CD4-positive, alpha-beta T cell treated with Interleukin-4 for 4 hours (primary cell): ENCODE measurements at regions not wholly inside any gene's neighbourhood (a gene's known extent, or its start where the extent isn't known, plus 50 kb on each side); places are given as distances from the start of the nearest gene placed in this dataset.
"Not testable (repeated sequence)": the region's sequence is repeated elsewhere in the genome, so short reads cannot be mapped to it uniquely, and the experiment has no call there.

Source experiments
- DNase-seq: peaks from one replicate; pipeline ENCODE4 v3.0.0-alpha.2; 2020

DNA sequence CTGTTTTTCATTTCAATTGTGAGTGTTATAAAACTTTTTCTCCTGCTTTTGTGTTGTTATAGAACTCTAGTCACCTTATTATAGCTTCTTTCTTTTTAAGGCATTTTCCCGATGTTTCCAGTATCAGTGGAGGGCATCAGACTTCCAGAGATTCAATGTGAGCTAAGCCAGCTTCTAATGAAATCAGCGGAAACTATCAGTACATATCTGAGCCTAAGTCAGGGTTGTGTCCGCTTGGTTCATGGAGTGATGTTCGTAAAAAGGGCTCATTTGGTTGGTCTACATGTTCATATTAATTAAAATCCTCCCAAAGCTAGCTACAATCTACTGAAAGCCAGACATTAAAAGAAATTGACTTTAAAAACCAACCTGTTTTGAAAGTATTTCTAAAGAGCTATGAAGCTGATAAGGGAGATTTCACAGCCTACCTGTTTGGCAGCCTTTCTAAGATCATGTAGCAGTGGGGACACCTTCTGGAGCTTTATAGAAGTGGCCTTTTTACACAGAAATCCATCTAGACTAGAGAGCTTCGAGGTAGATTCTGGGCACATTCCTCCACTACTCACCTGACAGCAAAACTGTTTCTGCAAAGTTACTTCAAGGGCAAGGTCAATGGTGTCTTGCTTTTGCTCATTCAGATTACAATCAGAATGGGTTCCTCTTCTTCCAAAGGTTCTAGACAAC is 227.1 kb upstream of the NBPF12 start:
- DNase-seq = peak; percentile 13

DNA sequence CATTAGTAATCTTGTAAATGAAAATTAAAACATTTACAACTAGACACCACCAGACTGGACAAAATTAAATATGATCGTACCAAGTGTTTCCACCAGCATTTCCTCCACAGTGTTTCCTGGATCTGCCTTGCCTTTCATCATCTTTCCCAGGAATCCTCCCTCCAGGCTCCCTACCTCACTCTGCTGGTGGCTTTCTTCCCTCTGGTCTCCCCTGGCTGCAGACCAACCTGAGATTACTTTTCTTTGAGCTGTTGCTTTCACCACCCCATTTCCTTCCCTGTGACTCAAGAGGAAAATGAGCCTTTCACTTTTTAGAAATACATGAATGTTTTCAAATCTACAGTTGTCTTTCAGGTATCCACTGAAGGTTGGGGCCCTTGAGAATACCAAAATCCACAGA is 228.8 kb upstream of the NBPF12 start:
- not testable (repeated sequence) for DNase-seq

DNA sequence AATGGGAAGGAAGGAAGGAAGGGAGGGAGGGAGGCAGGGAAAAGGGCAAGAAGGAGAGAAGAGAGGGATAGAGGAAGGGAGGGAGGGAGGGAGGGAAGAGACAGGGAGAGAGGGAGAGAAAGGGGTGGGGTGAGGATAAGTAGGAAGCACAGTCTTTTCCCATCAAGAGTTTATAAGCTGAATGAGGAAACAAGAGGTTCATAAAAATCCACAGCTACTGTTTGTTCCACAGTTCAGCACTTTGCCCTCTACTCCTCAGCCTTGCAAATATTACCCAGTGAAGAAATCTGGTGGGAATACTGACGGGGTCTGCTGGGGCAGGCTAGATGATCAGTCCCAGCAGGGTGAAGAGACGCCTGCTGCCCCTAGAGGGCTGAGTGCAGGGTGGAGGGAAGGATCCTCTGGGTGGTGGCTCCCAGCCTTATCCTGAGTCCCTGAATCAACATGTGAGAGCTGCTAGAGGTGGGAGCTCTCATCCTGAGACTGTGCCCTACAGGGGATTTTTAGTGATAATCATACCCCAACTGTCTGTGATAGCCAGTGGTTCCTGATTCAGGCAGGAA is 233.9 kb upstream of the NBPF12 start:
- not testable (repeated sequence) for DNase-seq

DNA sequence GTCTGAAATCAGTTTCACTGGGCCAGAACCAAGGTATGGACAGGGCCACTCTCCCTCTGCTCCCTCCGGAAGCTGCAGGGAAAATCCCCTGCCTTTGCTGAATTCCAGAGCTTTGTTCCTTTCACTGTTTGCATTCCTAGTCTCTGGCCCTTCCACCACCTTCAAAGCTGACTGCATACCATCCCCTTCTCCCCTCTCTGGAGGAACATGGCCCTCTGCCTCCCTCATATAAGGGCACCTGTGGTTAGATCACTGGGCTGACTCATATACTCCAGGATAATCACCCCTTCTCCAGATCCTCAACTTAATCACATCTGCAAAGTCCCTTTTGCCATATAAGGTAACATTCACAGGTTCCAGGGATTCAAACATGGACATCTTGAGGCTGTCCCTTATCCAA is 236.8 kb upstream of the NBPF12 start:
- DNase-seq = not testable (repeated sequence)

DNA sequence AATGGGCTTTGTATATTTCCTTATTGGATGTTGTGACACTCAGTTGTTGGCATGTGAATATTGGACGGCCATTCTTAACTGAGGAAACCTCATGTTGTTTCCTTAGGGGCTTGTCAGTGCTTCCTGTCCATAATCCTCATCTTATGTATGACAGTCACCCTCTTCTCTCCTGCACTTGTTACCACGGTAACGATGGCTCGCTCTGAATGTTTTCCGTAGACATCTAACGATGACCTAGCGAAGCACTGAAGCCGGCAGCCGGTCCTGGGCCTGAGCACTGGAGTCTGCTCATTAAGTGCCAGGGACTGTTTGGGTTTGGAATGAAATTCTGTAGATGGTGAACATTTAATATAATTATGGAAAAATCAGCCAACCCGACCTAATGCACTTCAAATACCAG is 242.7 kb upstream of the NBPF12 start:
- not testable (repeated sequence) for DNase-seq

DNA sequence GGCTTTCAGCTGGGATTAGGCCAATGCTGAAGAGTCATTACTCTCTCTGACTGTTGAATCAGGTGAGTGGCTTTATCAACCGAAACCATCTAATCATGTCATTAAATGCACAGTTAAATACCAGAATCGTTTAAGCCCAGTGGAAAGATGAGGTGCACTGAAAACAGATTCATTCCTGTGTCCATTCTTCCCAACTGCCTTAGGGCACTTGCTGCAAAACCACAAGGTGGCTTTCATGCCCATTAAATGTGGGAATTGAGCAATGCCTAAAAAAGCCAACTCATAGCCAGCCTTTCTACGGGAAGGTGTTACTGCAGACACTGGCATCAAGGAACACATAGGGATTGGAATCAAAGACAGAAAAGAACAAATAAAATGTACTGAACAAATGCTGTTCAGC is 246.3 kb upstream of the NBPF12 start:
- DNase-seq = not testable (repeated sequence)

DNA sequence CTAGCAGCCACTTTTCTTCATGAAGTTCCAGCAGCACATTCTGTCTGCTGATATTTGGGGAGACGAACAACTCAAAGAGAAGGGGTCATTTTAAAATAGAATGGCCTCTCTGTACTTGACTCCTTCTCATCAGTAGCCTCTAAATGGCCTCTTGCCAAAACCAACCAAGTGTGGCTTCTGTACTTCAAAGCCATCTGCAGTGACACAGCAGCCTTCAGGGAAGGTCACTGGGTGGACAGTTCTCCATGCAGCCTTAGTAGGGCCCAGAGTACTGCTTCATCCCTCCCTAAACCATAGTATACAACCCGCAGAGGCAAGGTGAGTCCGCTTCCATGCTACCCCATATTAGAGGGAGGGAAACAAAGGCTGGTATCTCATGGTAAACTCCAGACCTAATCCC is 249.2 kb upstream of the NBPF12 start:
- not testable (repeated sequence) for DNase-seq

DNA sequence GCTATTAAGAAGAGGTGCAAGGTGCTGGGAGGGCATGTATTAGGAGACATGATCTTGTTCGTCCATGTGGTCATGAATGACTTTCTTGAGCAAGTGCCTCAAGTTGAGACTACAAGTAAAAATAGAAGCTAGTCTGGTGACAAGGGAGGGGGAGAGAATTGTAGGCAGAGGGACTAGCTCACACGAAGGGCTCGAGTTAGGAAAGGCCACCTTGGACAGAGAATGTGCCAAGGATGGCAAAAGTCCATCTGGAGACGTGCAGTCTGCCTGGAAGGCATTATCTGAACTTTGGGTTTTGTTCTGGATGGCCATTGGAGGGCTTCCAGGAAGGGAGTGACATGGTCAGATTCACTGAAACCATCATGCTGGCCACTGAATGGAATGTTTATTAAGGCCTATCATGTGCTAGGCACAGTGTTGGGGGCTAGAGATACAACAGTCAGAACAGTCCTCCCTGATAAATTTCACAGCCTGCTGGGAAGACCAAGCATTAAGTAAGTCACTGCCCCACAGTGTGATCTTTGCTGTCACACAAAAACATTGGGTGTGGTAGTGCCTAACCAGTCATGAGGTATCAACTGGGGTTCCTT is 251.3 kb upstream of the NBPF12 start:
- DNase-seq = not testable (repeated sequence)

DNA sequence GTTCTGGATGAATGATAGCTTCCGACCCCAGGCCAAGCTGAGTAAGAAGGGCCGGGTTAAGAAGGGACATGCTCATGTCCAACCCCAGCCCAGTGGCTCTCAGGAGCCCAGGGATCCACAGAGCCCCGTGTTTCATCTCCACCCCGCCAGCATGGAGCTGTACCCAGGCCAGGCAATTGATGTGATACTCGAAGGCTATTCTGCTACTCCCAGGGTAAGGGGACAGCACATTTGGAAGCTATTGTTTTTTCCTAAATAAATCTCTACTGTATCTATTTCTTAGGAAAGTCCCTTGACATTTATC is 255.0 kb upstream of the NBPF12 start:
- not testable (repeated sequence) for DNase-seq

DNA sequence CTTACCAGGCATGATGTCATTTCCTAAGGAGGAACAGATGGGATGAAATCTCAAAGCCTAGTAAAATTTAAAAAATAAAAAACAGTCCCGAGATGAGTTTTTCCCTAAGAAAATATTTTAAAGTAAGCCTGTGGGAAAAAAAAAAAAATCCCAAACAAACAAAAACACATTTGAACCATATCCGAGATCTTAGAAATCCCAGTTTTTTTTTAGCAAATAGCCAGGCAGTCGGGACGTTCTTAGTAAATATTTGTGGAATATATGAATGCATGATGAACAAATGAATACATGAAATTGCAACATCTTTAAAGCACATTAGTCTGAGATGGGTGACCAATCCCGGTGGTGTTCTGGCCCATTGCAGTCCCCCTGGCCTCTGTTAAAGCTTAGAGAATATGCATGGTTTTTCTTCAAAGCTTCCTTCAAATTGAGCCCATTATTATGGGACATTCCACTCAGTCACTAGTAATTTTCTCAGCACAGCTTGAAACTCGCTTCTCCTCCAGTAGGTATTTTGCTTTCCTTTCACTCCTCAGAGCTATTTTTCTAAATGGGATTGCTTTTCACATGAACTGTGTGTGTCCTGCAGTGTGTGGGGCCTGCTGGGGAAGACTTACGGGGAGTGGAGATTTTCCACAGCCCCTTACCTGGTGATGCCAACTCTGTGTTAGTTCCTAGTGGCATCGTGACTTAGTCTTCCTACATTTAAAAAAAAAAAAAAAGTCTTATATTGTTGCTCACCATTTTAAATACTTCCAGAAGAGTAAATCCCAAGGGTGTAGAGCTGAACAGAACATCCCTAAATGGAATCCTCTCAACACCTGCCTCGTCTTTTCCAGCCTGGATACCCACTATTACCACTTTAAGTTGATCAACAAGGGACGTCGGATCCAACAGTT is 255.6 kb upstream of the NBPF12 start:
- not testable (repeated sequence) for DNase-seq

DNA sequence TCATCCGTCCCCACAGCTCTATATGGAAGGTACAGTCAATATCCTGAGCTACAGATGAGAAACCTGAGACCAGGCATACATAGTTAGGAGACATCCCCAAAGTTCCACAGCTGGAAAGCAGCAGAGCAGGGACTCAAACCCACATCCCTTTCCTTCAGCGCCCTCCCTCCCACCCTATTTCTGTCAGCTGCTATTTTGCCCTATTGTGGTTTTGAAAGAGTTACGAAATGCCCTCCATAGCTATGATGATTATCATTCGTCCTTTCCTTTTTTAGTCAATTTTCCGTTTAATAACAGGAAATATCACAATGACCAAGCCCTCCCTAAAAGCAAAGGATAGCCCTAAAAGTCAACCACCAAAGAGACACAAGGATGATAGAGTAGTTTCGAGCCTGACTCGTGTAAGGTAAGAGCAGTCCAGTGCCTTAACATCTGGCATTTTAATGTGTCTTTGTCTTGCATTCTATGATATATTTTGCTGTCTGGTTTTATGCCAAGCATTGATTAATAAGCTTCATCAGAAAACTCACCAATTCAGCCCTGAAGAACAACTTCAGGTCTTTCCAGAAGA is 264.3 kb upstream of the NBPF12 start:
- DNase-seq = not testable (repeated sequence)

DNA sequence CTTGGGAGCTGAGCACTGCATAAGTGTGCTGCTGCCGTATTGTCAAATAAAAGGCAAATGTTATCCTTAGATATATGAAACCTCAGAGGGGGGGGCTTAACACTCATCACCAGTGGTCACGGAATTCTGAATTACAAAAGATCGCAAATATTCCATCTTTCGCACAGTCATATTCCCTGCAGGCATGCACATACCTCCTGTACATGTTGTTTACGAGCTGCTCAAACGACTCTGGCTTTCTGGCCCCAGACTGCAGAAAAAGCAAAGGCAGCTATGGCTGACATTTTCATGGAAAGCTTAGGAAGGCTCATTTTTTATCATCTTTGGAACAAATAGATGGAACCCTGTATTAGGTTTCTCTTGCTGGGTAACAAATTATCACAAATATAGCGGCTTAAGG is 265.5 kb upstream of the NBPF12 start:
- not testable (repeated sequence) for DNase-seq

DNA sequence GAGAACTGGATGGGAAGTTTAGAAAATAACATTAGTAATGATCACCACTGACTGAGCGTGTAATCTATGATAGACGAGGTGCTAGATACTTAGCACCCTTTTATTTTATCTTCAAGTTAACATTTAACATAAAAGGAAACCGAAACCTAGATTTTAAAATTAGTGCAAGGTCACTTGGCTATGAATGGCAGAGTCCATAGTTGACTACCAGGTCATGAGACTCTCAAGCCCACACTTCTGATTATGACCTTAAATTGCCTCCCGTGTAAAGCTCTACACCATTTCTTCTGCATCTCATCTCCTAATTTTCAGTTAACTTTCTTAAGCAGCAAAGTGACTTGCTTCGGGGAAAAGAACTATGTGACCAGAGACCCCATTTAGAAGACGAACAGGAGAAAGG is 266.5 kb upstream of the NBPF12 start:
- not testable (repeated sequence) for DNase-seq

DNA sequence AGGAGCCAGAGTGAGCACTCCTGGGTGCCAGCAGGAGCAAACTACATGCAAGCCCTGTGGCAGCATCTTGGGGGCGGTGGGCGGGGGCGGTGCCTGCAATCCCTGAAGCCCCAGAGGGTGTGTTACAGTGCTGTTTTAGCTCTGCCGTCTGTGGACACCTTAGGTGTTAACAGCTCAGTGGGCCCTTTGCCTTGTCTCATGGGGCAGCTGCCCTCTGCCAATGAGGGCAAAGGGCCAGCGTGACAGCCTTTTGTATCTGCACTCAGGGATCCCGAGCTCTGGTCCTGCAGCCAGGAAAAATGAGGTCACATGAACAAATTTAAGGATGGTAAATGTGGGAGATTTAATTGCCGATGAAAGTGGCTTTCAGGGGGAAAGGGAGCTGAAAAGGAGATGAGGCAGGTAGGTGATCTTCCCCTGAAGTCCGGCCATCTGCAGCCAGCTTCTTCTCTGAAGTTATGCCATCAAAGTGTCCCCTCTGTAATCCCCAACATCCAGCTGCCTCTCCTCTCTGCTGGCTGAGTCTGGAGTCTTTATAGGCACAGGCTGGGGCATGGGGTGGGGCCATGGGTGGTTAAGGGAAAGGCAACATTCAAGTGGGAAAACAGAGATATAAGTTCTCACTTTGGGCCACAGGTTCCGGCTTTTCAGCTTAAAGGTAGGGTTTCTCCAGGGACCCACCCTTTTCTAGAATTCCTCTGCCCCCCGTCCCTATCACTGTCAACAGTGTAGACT is 267.1 kb upstream of the NBPF12 start:
- not testable (repeated sequence) for DNase-seq

DNA sequence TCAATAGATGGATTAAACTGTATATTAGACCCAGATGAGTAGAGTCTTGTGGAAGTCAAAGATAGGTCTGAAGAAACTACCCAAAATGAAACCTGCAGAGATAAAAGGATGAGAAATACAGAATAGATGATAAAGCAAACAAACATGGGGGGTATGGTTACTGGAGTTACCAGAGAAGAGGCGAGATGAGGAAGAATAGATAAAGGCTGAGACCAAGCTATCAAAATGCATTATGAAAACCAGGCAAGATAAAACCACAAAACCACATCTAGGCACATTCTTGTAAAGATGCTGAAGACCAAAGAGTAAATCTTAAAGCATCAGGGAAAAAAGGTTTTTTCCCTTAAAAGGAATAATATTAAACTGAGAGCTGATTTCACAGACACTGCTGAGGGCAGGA is 271.8 kb upstream of the NBPF12 start:
- not testable (repeated sequence) for DNase-seq

DNA sequence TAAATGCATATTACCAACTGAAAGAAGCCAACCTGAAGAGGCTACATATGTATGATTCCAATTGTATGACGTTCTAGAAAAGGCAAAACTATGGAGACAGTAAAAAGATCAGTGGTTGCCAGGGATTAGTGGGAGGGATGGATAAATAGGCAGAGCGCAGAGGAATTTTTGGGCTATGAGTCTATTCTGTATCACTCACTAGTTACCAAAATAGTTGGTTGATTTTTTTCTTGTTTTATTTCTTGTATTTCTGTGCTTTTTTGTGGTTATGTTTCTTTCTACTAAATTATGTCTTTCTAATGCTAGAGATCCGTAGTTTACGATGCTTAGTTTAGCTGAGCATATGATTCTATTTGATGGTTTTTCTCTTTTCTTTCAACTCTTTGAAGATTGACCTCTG is 277.9 kb upstream of the NBPF12 start:
- not testable (repeated sequence) for DNase-seq

DNA sequence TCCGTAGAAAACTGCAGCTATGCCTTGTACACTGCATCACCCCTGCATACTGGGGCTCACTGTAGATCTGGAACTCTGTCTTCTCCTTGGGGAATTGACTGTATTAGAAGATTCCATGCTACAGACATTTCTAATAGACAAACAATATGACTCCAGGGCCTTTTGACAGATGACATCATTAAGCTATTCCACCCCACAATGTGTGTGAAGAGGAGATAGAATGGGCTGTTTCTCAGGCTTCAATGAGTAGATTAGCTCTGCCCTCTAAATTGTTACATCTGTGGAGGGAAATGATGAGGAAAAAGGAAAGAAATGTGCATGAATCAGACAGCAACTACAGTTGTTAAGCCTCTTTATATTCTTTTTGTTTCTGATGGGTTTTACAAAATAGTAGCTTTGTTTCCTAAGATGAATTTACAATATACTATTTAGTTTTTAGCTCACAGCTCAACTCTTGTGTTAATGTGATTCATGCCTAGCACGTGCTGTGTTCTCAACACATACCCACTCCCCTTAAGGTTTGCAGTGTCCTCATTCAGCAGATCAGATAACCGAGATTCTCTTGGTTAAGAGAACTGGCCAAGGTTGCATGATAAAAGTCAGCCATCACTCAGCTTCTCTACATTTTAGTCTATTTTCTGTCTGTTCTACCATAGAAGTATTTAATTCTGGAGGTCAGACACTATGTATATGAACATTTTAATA is 281.6 kb upstream of the NBPF12 start:
- not testable (repeated sequence) for DNase-seq

DNA sequence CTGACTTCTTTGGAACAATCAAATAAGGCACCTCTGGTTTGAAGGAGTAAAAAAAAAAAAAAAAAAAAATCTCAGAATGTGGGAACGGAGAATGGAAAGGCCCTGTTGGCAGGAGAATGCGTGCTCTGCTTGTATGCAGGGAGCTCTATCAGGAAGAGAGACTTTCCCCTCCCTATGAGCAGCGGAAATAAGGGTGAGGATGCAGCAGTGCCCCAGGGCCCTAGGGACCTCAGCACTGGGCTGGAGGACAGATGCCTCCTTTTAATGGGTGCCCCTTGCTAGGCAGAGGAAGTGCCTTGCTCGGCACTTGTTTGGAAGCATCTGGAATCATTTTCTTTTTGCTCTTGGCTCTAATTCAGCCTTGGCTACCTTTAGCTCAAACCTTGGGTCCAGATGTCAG is 283.4 kb upstream of the NBPF12 start:
- DNase-seq = not testable (repeated sequence)

DNA sequence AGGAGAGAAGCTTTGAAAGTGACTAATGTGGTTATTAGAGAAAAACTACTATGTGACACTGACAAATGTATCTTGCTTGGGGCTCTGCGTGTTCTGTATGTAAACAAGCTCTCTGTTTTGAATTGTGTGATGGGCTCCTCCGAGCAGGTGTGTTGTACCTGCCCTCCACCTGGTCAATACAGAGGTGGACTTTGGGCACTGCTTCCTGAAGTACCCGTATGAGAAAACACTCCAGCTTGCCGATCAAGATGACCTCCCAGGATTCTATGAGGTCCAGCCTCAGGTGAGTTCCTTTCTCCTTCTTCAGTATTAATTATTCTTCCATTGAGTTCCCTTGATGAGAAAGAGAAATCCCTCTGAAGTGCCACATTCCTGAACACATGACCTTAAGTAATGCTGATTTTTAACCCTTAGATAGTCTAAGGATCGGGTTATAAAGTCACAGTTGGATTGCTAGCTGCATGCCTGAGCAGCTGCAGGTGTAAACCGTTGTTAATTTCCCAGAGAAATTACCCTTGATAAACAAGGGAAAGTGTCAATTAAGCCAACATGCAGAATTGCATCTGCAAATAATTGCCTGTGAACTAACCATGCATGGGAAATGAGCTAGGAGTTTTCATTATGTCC is 292.0 kb upstream of the NBPF12 start:
- DNase-seq = not testable (repeated sequence)

DNA sequence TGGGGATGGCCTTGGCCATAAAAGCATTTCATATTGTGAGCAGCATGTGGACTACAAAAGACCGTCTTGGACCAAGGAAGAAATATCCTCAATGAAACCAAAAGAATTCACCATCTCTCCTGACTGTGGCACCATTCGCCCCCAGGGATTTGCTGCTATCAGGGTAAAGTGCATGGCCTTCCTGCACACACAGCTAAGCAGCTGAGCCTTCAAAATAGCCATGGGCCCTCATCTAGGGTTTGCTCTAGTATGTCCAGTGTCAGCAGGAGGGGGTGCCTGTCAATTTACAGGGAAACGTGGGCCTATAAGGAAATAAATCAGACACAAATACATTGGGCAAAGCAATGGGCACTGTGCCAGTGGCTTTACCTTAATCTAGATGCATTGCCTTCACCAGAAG is 296.6 kb upstream of the NBPF12 start:
- not testable (repeated sequence) for DNase-seq

DNA sequence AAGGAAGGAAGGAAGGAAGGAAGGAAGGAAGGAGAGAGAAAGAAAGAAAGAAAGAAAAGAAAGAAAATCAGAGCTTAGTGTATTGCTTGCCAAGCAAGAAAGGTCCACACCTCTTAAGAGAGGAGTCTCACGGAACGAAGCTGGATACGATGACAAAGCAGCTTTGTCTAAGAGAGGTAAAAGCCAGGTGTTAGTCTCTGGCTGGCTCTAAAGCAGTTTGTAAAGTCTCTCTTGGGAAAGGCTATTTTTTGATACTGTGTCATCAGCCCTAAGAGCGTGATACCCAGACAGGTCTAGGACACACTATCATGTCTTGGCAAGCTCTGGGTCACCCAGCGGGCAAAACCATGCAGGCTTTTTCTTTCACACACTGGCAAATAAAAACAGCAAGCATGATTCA is 297.5 kb upstream of the NBPF12 start:
- not testable (repeated sequence) for DNase-seq
